ENCODE measurements at regions not wholly inside any gene's neighbourhood (a gene's known extent, or its start where the extent isn't known, plus 50 kb on each side); places are given as distances from the start of the nearest gene placed in this dataset.

- TF ChIP-seq, protein P1, sequence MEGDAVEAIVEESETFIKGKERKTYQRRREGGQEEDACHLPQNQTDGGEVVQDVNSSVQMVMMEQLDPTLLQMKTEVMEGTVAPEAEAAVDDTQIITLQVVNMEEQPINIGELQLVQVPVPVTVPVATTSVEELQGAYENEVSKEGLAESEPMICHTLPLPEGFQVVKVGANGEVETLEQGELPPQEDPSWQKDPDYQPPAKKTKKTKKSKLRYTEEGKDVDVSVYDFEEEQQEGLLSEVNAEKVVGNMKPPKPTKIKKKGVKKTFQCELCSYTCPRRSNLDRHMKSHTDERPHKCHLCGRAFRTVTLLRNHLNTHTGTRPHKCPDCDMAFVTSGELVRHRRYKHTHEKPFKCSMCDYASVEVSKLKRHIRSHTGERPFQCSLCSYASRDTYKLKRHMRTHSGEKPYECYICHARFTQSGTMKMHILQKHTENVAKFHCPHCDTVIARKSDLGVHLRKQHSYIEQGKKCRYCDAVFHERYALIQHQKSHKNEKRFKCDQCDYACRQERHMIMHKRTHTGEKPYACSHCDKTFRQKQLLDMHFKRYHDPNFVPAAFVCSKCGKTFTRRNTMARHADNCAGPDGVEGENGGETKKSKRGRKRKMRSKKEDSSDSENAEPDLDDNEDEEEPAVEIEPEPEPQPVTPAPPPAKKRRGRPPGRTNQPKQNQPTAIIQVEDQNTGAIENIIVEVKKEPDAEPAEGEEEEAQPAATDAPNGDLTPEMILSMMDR (IDR thresholded peaks at IDR 0.05), result no peak
- no peaks in the 10 kb centered on the region for H3K9me3 Mint-ChIP-seq
- no peak for DNase-seq
- no peak overlapping the region for H3K4me3 Mint-ChIP-seq
- no peaks in the 10 kb centered on the region for H3K36me3 Mint-ChIP-seq (ENCODE audit: low read depth)
- H3K27me3 Mint-ChIP-seq (ENCODE audit: insufficient read depth), result peaks cover 12% of the 10 kb centered on the region
- no peak overlapping the region for H3K27ac Mint-ChIP-seq
- peaks cover 39% of the 10 kb centered on the region for H3K4me1 Mint-ChIP-seq (ENCODE audit: low read depth)
Observed at GRCh38 chr6:44680202-44680720, 292.8 kb downstream of the CDC5L start.

DNA sequence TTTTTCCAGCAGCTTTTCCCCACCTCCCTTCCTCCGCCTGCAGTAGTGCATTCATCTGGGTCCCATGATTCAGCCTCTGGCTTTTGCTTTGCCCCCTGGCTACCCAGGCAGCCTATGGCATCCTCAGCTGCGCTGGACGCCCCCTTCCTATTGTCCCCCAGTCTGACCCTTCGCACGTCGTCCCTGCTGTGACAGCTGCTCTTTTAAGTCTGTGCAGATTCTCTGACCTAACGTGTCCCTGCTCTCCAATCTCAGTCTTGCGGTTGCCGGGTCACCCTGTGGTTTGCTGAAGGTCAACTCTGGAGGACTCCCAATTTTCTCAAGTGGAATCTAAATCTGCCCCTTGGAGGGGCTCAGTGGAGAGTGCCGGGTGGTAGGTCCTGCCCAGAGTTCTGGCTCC is 294.3 kb downstream of the CDC5L start:
- no peak for DNase-seq
- peaks cover 4% of the 10 kb centered on the region; the same call in 1 of the 2 replicates for H3K36me3 Mint-ChIP-seq (ENCODE audit: low read depth)
- H3K27me3 Mint-ChIP-seq (ENCODE audit: insufficient read depth), result peaks cover 12% of the 10 kb centered on the region
- H3K9me3 Mint-ChIP-seq, result 0 out of 2 replicates have a peak, but pooled peaks cover 1% of the 10 kb centered on the region
- H3K27ac Mint-ChIP-seq, result no peak overlapping the region
- peaks cover 26% of the 10 kb centered on the region for H3K4me1 Mint-ChIP-seq (ENCODE audit: low read depth)
- no peak overlapping the region for H3K4me3 Mint-ChIP-seq
- TF ChIP-seq, protein P1 (IDR thresholded peaks at IDR 0.05), result no peak

DNA sequence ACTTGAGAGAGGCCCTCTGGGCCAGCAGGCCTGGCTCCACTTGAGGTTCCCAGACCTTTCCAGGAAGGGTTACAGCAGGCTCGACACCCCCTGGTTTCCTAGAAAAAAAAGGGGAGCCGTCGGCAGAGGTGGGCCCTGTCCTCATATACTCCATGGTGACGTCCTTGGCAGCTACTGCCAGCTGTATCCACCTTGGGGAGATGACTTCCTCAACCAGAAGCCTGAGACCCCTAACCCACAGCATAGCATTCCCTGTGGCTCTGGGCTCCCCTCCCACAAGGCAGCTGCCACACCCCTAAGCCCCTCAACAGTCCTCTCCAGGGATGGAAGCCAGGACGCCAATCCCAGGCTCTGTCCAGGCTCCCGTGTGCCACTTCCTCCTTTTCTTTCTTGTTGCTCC is 294.8 kb downstream of the CDC5L start:
- H3K4me3 Mint-ChIP-seq, result no peak overlapping the region
- H3K9me3 Mint-ChIP-seq, result peaks cover 6% of the 10 kb centered on the region
- H3K36me3 Mint-ChIP-seq (ENCODE audit: low read depth), result peaks cover 9% of the 10 kb centered on the region
- peaks cover 21% of the 10 kb centered on the region for H3K4me1 Mint-ChIP-seq (ENCODE audit: low read depth)
- no peak for DNase-seq
- no peak overlapping the region for H3K27ac Mint-ChIP-seq
- TF ChIP-seq, protein P1 (IDR thresholded peaks at IDR 0.05), result no peak
- peaks cover 13% of the 10 kb centered on the region for H3K27me3 Mint-ChIP-seq (ENCODE audit: insufficient read depth)

- Mint-ChIP-seq H3K4me3 (no peak overlapping the region), H3K9me3 (peaks cover 15% of the 10 kb centered on the region), H3K27ac (no peak overlapping the region), H3K27me3 (ENCODE audit: insufficient read depth) (peaks cover 13% of the 10 kb centered on the region), H3K36me3 (ENCODE audit: low read depth) (peaks cover 10% of the 10 kb centered on the region), H3K4me1 (ENCODE audit: low read depth) (peaks cover 12% of the 10 kb centered on the region)
- DNase-seq, result no peak
- TF ChIP-seq, protein P1 (IDR thresholded peaks at IDR 0.05), result no peak
Observed at GRCh38 chr6:44682987-44683779, 295.7 kb downstream of the CDC5L start.

DNA sequence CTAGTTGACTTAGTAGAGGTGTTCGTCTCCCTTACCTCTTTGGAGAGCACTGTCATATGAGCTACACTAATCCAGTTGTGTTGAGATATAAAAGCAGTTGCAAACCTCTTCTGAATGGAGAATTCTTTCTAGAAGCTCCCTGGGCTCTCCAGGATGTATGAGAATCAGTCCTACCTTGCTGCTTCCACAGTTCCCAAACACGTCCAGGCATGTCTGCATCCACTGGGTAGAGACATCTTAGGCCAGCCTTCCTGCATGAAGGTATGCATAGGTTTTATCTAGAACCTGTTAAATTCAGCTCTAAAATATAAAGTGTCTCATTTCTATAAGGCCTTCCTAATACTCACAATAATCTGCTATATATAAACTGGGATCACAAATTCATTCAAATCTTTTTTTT is 297.7 kb downstream of the CDC5L start:
- H3K36me3 Mint-ChIP-seq (ENCODE audit: low read depth), result peaks cover 10% of the 10 kb centered on the region
- H3K27me3 Mint-ChIP-seq (ENCODE audit: insufficient read depth), result peaks cover 19% of the 10 kb centered on the region
- H3K4me3 Mint-ChIP-seq, result no peak overlapping the region
- TF ChIP-seq, protein P1 (IDR thresholded peaks at IDR 0.05), result no peak
- DNase-seq, result no peak
- peaks cover 16% of the 10 kb centered on the region for H3K9me3 Mint-ChIP-seq
- H3K27ac Mint-ChIP-seq, result no peak overlapping the region
- H3K4me1 Mint-ChIP-seq (ENCODE audit: low read depth), result no peaks in the 10 kb centered on the region; the same call in 1 of the 2 replicates
